ENCODE measurements at regions not wholly inside any gene's neighbourhood (a gene's known extent, or its start where the extent isn't known, plus 50 kb on each side); places are given as distances from the start of the nearest gene placed in this dataset.

- Histone ChIP-seq H3K9me3 (no peaks in the 10 kb centered on the region), H3K27ac (no peak overlapping the region), H3K36me3 (no peaks in the 10 kb centered on the region), H3K4me1 (peaks cover 0 to 3% (median 0%) of the 10 kb centered on the region in 3 donors), H3K4me3 (no peak overlapping the region), H3K27me3 (no peaks in the 10 kb centered on the region)
- no peak for ATAC-seq
- TF ChIP-seq POLR2A (IDR thresholded peaks at IDR 0.05) (no peak), EP300 (IDR thresholded peaks at IDR 0.05) (no peak), CTCF (IDR thresholded peaks at IDR 0.05) (no peak), POLR2AphosphoS5 (IDR thresholded peaks at IDR 0.05) (no peak)
- 70% methylated on average over 4 of the region's 4 CpGs for WGBS, 2 donors (ENCODE audit: low coverage in 1 of 2)
These were observed 128.9 kb downstream of the NXNL2 start for GRCh38 chr9:88663771-88664419.

GRCh38 chr9:88664773-88665172 lies 129.8 kb downstream of the NXNL2 start:
- no peak for ATAC-seq
- H3K9me3 ChIP-seq, result peaks cover 0 to under 1% (median 0%) of the 10 kb centered on the region in 3 donors
- H3K4me1 ChIP-seq, result no peaks in the 10 kb centered on the region
- H3K36me3 ChIP-seq, result no peaks in the 10 kb centered on the region
- TF ChIP-seq POLR2A (IDR thresholded peaks at IDR 0.05) (no peak), CTCF (IDR thresholded peaks at IDR 0.05) (no peak), EP300 (IDR thresholded peaks at IDR 0.05) (no peak)
- no peak overlapping the region for H3K27ac ChIP-seq
- H3K4me3 ChIP-seq, result no peak overlapping the region
- H3K27me3 ChIP-seq, result no peaks in the 10 kb centered on the region
- 89 to 100% methylated on average over 5 to 6 of the region's 8 CpGs for WGBS, 2 donors (ENCODE audit: low coverage in 1 of 2)

- H3K4me1 ChIP-seq, result no peaks in the 10 kb centered on the region
- no peak for ATAC-seq
- H3K4me3 ChIP-seq, result no peak overlapping the region
- H3K36me3 ChIP-seq, result no peaks in the 10 kb centered on the region
- peaks cover 0 to 7% (median 0%) of the 10 kb centered on the region in 3 donors for H3K9me3 ChIP-seq
- no peak overlapping the region for H3K27ac ChIP-seq
- H3K27me3 ChIP-seq, result no peaks in the 10 kb centered on the region
- 89 to 95% methylated on average over 10 to 11 of the region's 12 CpGs for WGBS, 2 donors (ENCODE audit: low coverage in 1 of 2)
- TF ChIP-seq EP300 (IDR thresholded peaks at IDR 0.05) (no peak), POLR2A (IDR thresholded peaks at IDR 0.05) (no peak), POLR2AphosphoS5 (IDR thresholded peaks at IDR 0.05) (no peak), CTCF (IDR thresholded peaks at IDR 0.05) (no peak)
These were observed 138.1 kb downstream of the NXNL2 start for GRCh38 chr9:88672874-88673689.

- Histone ChIP-seq H3K4me1 (no peaks in the 10 kb centered on the region), H3K4me3 (no peak overlapping the region), H3K27me3 (no peaks in the 10 kb centered on the region), H3K36me3 (no peaks in the 10 kb centered on the region), H3K27ac (no peak overlapping the region), H3K9me3 (peaks cover 0 to 7% (median 0%) of the 10 kb centered on the region in 3 donors)
- WGBS, 2 donors (ENCODE audit: low coverage in 1 of 2), result 71 to 76% methylated on average over 2 of the region's 2 CpGs
- ATAC-seq, result no peak
- TF ChIP-seq POLR2AphosphoS5 (IDR thresholded peaks at IDR 0.05), result no peak
These were observed 138.9 kb downstream of the NXNL2 start for GRCh38 chr9:88673886-88674285.

GRCh38 chr9:88676644-88677043 lies 141.7 kb downstream of the NXNL2 start:
- no peak for ATAC-seq
- WGBS, 2 donors (ENCODE audit: low coverage in 1 of 2), result 74 to 96% methylated on average over 3 of the region's 3 CpGs
- H3K9me3 ChIP-seq, result no peaks in the 10 kb centered on the region
- no peak for TF ChIP-seq POLR2A (IDR thresholded peaks at IDR 0.05)
- no peak for TF ChIP-seq CTCF (IDR thresholded peaks at IDR 0.05)
- no peak for TF ChIP-seq POLR2AphosphoS5 (IDR thresholded peaks at IDR 0.05)
- TF ChIP-seq EP300 (IDR thresholded peaks at IDR 0.05), result no peak
- no peak overlapping the region for H3K4me3 ChIP-seq
- H3K4me1 ChIP-seq, result no peaks in the 10 kb centered on the region
- no peaks in the 10 kb centered on the region for H3K27me3 ChIP-seq
- no peak overlapping the region for H3K27ac ChIP-seq
- H3K36me3 ChIP-seq, result no peaks in the 10 kb centered on the region

Data from gastroesophageal sphincter (tissue), 4 donors.